Natural killer cell (primary cell): ENCODE measurements at regions not wholly inside any gene's neighbourhood (a gene's known extent, or its start where the extent isn't known, plus 50 kb on each side); places are given as distances from the start of the nearest gene placed in this dataset.
A peak's percentile ranks its signal among the peaks of the same experiment; 100 is the strongest.

ENCODE experiments used
- ATAC-seq, 3 donors: fragments of 150-1000 bp in 2 of 3; fragments of 200-7000 bp in 1 of 3; cut with Tn5 transposase; 1 replicate in 1 of 3; 2 replicates in 2 of 3; pipeline ENCODE4 v1.10.0; 2021; ENCODE audit warnings: mild to moderate bottlenecking in 2 of 3, moderate library complexity in 2 of 3
- DNase-seq, 2 donors: peaks; one replicate each; pipeline versions ENCODE4 v3.0.0 to v3.0.0-alpha.2; 2013 to 2021; ENCODE audit warnings: mixed read lengths in 1 of 2
- H3K27ac ChIP-seq: one replicate; pipeline ENCODE4 v1.5.1; 2013; ENCODE audit warnings: mild to moderate bottlenecking, low read length
- H3K27me3 ChIP-seq: one replicate; pipeline ENCODE4 v1.6.1; 2013; ENCODE audit warnings: low read length; ENCODE audit not compliant: control insufficient read depth, insufficient read depth
- H3K36me3 ChIP-seq: one replicate; pipeline ENCODE4 v1.6.1; 2013; ENCODE audit warnings: low read length; ENCODE audit not compliant: control insufficient read depth, insufficient read depth
- H3K4me1 ChIP-seq: one replicate; pipeline ENCODE4 v1.6.1; 2013; ENCODE audit warnings: low read length; ENCODE audit not compliant: control insufficient read depth, insufficient read depth
- H3K4me3 ChIP-seq: one replicate; pipeline ENCODE4 v1.5.1; 2013; ENCODE audit warnings: low read length
- H3K9me3 ChIP-seq: one replicate; pipeline ENCODE4 v1.6.1; 2013; ENCODE audit warnings: low read length; ENCODE audit not compliant: control insufficient read depth, insufficient read depth
- H3K27ac Mint-ChIP-seq, 2 donors: one replicate each; pipeline ENCODE4 v1.8.0; 2022; ENCODE audit warnings: mild to moderate bottlenecking in 2 of 2, mixed read lengths in 2 of 2, moderate library complexity in 1 of 2
- H3K27me3 Mint-ChIP-seq, 2 donors: one replicate each; pipeline ENCODE4 v1.8.0; 2022; ENCODE audit warnings: low read depth in 2 of 2, mixed read lengths in 2 of 2
- H3K36me3 Mint-ChIP-seq: one replicate; pipeline ENCODE4 v1.8.0; 2022; ENCODE audit warnings: mixed read lengths
- H3K4me1 Mint-ChIP-seq, 2 donors: one replicate each; pipeline ENCODE4 v1.8.0; 2022; ENCODE audit warnings: mixed read lengths in 2 of 2
- H3K4me3 Mint-ChIP-seq: one replicate; pipeline ENCODE4 v1.8.0; 2022; ENCODE audit warnings: mild to moderate bottlenecking, moderate library complexity, mixed read lengths
- H3K9me3 Mint-ChIP-seq, 2 donors: one replicate each; pipeline ENCODE4 v1.8.0; 2022; ENCODE audit warnings: mixed read lengths in 2 of 2
- CTCF ChIP-seq: fragments of 200-600 bp; IDR thresholded peaks from one replicate; pipeline ENCODE4 v1.8.0; 2022; ENCODE audit warnings: antibody characterized with exemption
- WGBS: methylation state at CpG from one replicate; pipeline ENCODE4 v1.1.7; 2013; ENCODE audit warnings: missing lambda C conversion rate; ENCODE audit not compliant: insufficient coverage; 5-methylcytosine and 5-hydroxymethylcytosine counted together
- intact Hi-C: fragments of 100-400 bp; cut with micrococcal nuclease; formaldehyde crosslinking; loops from one replicate; pipeline ENCODE4 v1.14.2; 2022

GRCh38 chr15:94665676-94666441, 434.5 kb downstream of the MCTP2 start:
- Mint-ChIP-seq H3K27me3 (peaks cover 26 to 41% of the 10 kb centered on the region in 2 donors), H3K4me3 (no peak overlapping the region), H3K4me1 (peaks cover 0 to 10% of the 10 kb centered on the region in 2 donors), H3K9me3 (peaks cover 0 to 2% of the 10 kb centered on the region in 2 donors), H3K36me3 (no peaks in the 10 kb centered on the region), H3K27ac (no peak overlapping the region)
- no peaks in the 10 kb centered on the region for H3K27me3 ChIP-seq
- ATAC-seq: peak in 1 of 3 donors; percentile 42
- H3K4me3 ChIP-seq: no peak overlapping the region
- no peak for TF ChIP-seq CTCF
- WGBS: 84% methylated on average over 7 of the region's 7 CpGs
- H3K4me1 ChIP-seq: no peaks in the 10 kb centered on the region
- no peak overlapping the region for H3K27ac ChIP-seq
- no peaks in the 10 kb centered on the region for H3K36me3 ChIP-seq
- DNase-seq: no peak
- intact Hi-C loops: no loop called here
- no peaks in the 10 kb centered on the region for H3K9me3 ChIP-seq

- Mint-ChIP-seq H3K4me3 (no peak overlapping the region), H3K27ac (no peak overlapping the region), H3K9me3 (peaks cover 0 to 2% of the 10 kb centered on the region in 2 donors), H3K4me1 (peaks cover 0 to 10% of the 10 kb centered on the region in 2 donors), H3K27me3 (peaks cover 28 to 44% of the 10 kb centered on the region in 2 donors), H3K36me3 (no peaks in the 10 kb centered on the region)
- intact Hi-C loops: no loop called here
- Histone ChIP-seq H3K36me3 (no peaks in the 10 kb centered on the region), H3K4me3 (no peak overlapping the region), H3K9me3 (no peaks in the 10 kb centered on the region), H3K27ac (no peak overlapping the region), H3K4me1 (no peaks in the 10 kb centered on the region), H3K27me3 (no peaks in the 10 kb centered on the region)
- ATAC-seq: no peak
- no peak for TF ChIP-seq CTCF
- DNase-seq: no peak
- WGBS: 61% methylated on average over 5 of the region's 5 CpGs
These were observed 435.2 kb downstream of the MCTP2 start for GRCh38 chr15:94666553-94666952.

GRCh38 chr15:94667109-94667508, 435.7 kb downstream of the MCTP2 start:
- H3K27ac ChIP-seq: no peak overlapping the region
- H3K4me3 ChIP-seq: no peak overlapping the region
- ATAC-seq (peak in 1 of 3 donors; percentile 14), DNase-seq (no peak)
- no peaks in the 10 kb centered on the region for H3K4me1 ChIP-seq
- H3K9me3 ChIP-seq: no peaks in the 10 kb centered on the region
- H3K9me3 Mint-ChIP-seq: peaks cover 0 to 2% of the 10 kb centered on the region in 2 donors
- no peaks in the 10 kb centered on the region for H3K27me3 ChIP-seq
- TF ChIP-seq CTCF: no peak
- intact Hi-C loops: no loop called here
- H3K27ac Mint-ChIP-seq: no peak overlapping the region
- H3K36me3 Mint-ChIP-seq: no peaks in the 10 kb centered on the region
- 63% methylated on average over 5 of the region's 5 CpGs for WGBS
- no peak overlapping the region for H3K4me3 Mint-ChIP-seq
- peaks cover 0 to 10% of the 10 kb centered on the region in 2 donors for H3K4me1 Mint-ChIP-seq
- no peaks in the 10 kb centered on the region for H3K36me3 ChIP-seq
- peaks cover 31 to 44% of the 10 kb centered on the region in 2 donors for H3K27me3 Mint-ChIP-seq
